HepG2 (cell line): ENCODE measurements at regions not wholly inside any gene's neighbourhood (a gene's known extent, or its start where the extent isn't known, plus 50 kb on each side); places are given as distances from the start of the nearest gene placed in this dataset.

Source experiments
- ATAC-seq: fragments of 200-7000 bp; cut with Tn5 transposase; 3 replicates; pipeline ENCODE4 v1.9.1; 2020; ENCODE audit warnings: mild to moderate bottlenecking, moderate library complexity
- BruUV-seq: library from RNA; stranded (reverse); fragments of 400-500 nt; replicated peaks from 2 replicates; lab custom pipeline; 2021; lab: Mats Ljungman, UMichigan
- CTCF ChIA-PET: fragments of 300-600 bp; formaldehyde crosslinking; extraction: SDS; loops from one replicate; lab custom pipeline; 2021; ENCODE audit warnings: low total read pairs, inconsistent platforms, low intra/inter-chr PET ratio; lab: Yijun Ruan, JAX
- POLR2A ChIA-PET: fragments of 350-600 bp; sonication (Branson Sonifier 250); formaldehyde crosslinking; loops from one replicate; lab custom pipeline; 2020; ENCODE audit warnings: antibody characterized with exemption, inconsistent platforms; lab: Yijun Ruan, JAX
- DNase-seq: peaks from one replicate; pipeline ENCODE4 v3.0.0-alpha.2; 2015; ENCODE audit warnings: low spot score
- FAIRE-seq: peaks from 3 replicates; lab custom pipeline; 2011; peaks lifted over from hg19 to GRCh38; lab: Jason Lieb, UNC
- H2AFZ ChIP-seq: one replicate; pipeline ENCODE4 v1.6.1; 2011; ENCODE audit warnings: low read length, inconsistent platforms
- H3K27ac ChIP-seq: fragments of 300-600 bp; 3 replicates; pipeline ENCODE4 v1.8.0; 2011; ENCODE audit warnings: mixed run types, mild to moderate bottlenecking, mixed read lengths, low read length, inconsistent platforms; ENCODE audit not compliant: insufficient read depth; ENCODE audit errors: extremely low read length
- H3K27me3 ChIP-seq, 2 experiments: fragments of 200-600 bp in 1 of 2; 2 replicates in 1 of 2; 3 replicates in 1 of 2; pipeline versions ENCODE4 v1.6.0 to v1.8.0; 2011; ENCODE audit warnings: low read length in 2 of 2, mild to moderate bottlenecking in 2 of 2, moderate library complexity in 2 of 2, inconsistent platforms in 1 of 2; ENCODE audit not compliant: insufficient read depth in 2 of 2, control insufficient read depth in 1 of 2
- H3K36me3 ChIP-seq, 2 experiments: fragments of 200-600 bp in 1 of 2; replicated peaks in 1 of 2; 2 replicates in 1 of 2; 3 replicates in 1 of 2; pipeline versions ENCODE4 v1.5.1 to v1.8.0; 2011; ENCODE audit warnings: low read length in 2 of 2, inconsistent platforms in 1 of 2; ENCODE audit not compliant: insufficient read depth in 2 of 2, control insufficient read depth in 1 of 2
- H3K4me1 ChIP-seq: 2 replicates; pipeline ENCODE4 v1.5.1; 2012; ENCODE audit warnings: low read length, inconsistent platforms; ENCODE audit not compliant: insufficient read depth
- H3K4me2 ChIP-seq: 2 replicates; pipeline ENCODE4 v1.6.0; 2011; ENCODE audit warnings: low read depth, low read length, inconsistent platforms
- H3K4me3 ChIP-seq, 3 experiments: fragments of 200-600 bp in 1 of 3; sonication (generic), shearing (Covaris generic) in 1 of 3; replicated peaks in 1 of 3; 2 replicates each; pipeline ENCODE4 v1.5.1; 2011 to 2016; ENCODE audit warnings: low read length in 3 of 3, inconsistent platforms in 2 of 3, low read depth in 2 of 3, mild to moderate bottlenecking in 2 of 3, control low read depth in 1 of 3, mixed read lengths in 1 of 3; ENCODE audit not compliant: insufficient read depth in 1 of 3
- H3K79me2 ChIP-seq: one replicate; pipeline ENCODE4 v1.6.1; 2011; ENCODE audit warnings: low read length, inconsistent platforms; ENCODE audit not compliant: insufficient read depth
- H3K9ac ChIP-seq: 2 replicates; pipeline ENCODE4 v1.6.0; 2011; ENCODE audit warnings: mild to moderate bottlenecking, low read depth, low read length, inconsistent platforms; ENCODE audit not compliant: insufficient read depth
- H3K9me3 ChIP-seq: 2 replicates; pipeline ENCODE4 v1.5.1; 2012; ENCODE audit warnings: mild to moderate bottlenecking, low read length
- H4K20me1 ChIP-seq: 2 replicates; pipeline ENCODE4 v1.6.0; 2011; ENCODE audit warnings: inconsistent platforms, mild to moderate bottlenecking, low read length, moderate library complexity; ENCODE audit not compliant: insufficient read depth
- GLI4 ChIP-seq: sonication (generic); formaldehyde crosslinking; IDR thresholded peaks from 2 replicates; pipeline ENCODE4 v1.5.1; 2020; ENCODE audit warnings: missing genetic modification reagents, mild to moderate bottlenecking, moderate library complexity, borderline replicate concordance
- HDAC1 ChIP-seq: sonication (generic); formaldehyde crosslinking; IDR thresholded peaks from 2 replicates; pipeline ENCODE4 v1.5.1; 2020; ENCODE audit warnings: mild to moderate bottlenecking, missing genetic modification reagents
- HIVEP1 ChIP-seq: sonication (generic); formaldehyde crosslinking; IDR thresholded peaks from 2 replicates; pipeline ENCODE4 v1.4.0; 2020; ENCODE audit warnings: mild to moderate bottlenecking, missing genetic modification reagents
- IRF2 ChIP-seq: IDR thresholded peaks from 2 replicates; pipeline ENCODE4 v1.6.1; 2018; ENCODE audit warnings: missing genetic modification reagents, missing compliant biosample characterization
- NFE2 ChIP-seq: sonication (generic); formaldehyde crosslinking; IDR thresholded peaks from 2 replicates; pipeline ENCODE4 v1.4.0; 2020; ENCODE audit warnings: missing genetic modification reagents
- ONECUT2 ChIP-seq: sonication (generic); formaldehyde crosslinking; IDR thresholded peaks from 2 replicates; pipeline ENCODE4 v1.4.0; 2020; ENCODE audit warnings: missing genetic modification reagents
- PHF20 ChIP-seq: sonication (generic); formaldehyde crosslinking; IDR thresholded peaks from 2 replicates; pipeline ENCODE4 v1.5.0; 2020; ENCODE audit warnings: mild to moderate bottlenecking, missing genetic modification reagents
- POLR2AphosphoS5 ChIP-seq: IDR thresholded peaks from 2 replicates; pipeline ENCODE4 v1.6.1; 2012; ENCODE audit warnings: low read depth, low read length
- RAD51 ChIP-seq: fragments of 450-650 bp; IDR thresholded peaks from 2 replicates; pipeline ENCODE4 v1.6.1; 2016; ENCODE audit warnings: borderline replicate concordance
- RBFOX2 ChIP-seq: fragments of 200-400 bp; formaldehyde crosslinking; IDR thresholded peaks from 2 replicates; pipeline ENCODE4 v1.6.1; 2017; ENCODE audit warnings: low read depth, mild to moderate bottlenecking, low read length
- SPEN ChIP-seq: sonication (generic); formaldehyde crosslinking; IDR thresholded peaks from 2 replicates; pipeline ENCODE4 v1.5.1; 2020; ENCODE audit warnings: low read depth, mild to moderate bottlenecking, missing genetic modification reagents
- TAF15 ChIP-seq: fragments of 200-400 bp; formaldehyde crosslinking; IDR thresholded peaks from one replicate; pipeline ENCODE4 v1.6.1; 2018; ENCODE audit warnings: mild to moderate bottlenecking, low read depth, low read length; ENCODE audit not compliant: poor library complexity, severe bottlenecking
- ZEB1 ChIP-seq: IDR thresholded peaks from 2 replicates; pipeline ENCODE4 v1.6.1; 2012; ENCODE audit warnings: mild to moderate bottlenecking, low read depth, inconsistent platforms; ENCODE audit not compliant: insufficient replicate concordance
- ZNF30 ChIP-seq: sonication (generic); formaldehyde crosslinking; IDR thresholded peaks from 2 replicates; pipeline ENCODE4 v1.5.0; 2020; ENCODE audit warnings: mild to moderate bottlenecking, missing genetic modification reagents
- ZNF510 ChIP-seq: sonication (generic); formaldehyde crosslinking; IDR thresholded peaks from 2 replicates; pipeline ENCODE4 v1.4.0; 2020; ENCODE audit warnings: low read depth, mild to moderate bottlenecking, missing genetic modification reagents
- WGBS: methylation state at CpG from one replicate; pipeline ENCODE4 v1.1.6; 2017; ENCODE audit warnings: low lambda C conversion rate; 5-methylcytosine and 5-hydroxymethylcytosine counted together
- in situ Hi-C: cut with HindIII; loops from 2 replicates; pipeline ENCODE4 v1.10.0; 2017; ENCODE audit warnings: low pct_unique_long_range_greater_than_20kb; ENCODE audit not compliant: extremely low pct_ligation_motif_present
- intact Hi-C: fragments of 100-400 bp; cut with micrococcal nuclease; formaldehyde crosslinking; loops from one replicate; pipeline ENCODE4 v1.10.0; 2022; ENCODE audit not compliant: unreplicated experiment
- TF ChIP-seq, protein P1 (sequence below): sonication (generic); formaldehyde crosslinking; IDR thresholded peaks from 2 replicates; pipeline ENCODE4 v1.4.0; 2020; ENCODE audit warnings: low read depth, missing genetic modification reagents

DNA sequence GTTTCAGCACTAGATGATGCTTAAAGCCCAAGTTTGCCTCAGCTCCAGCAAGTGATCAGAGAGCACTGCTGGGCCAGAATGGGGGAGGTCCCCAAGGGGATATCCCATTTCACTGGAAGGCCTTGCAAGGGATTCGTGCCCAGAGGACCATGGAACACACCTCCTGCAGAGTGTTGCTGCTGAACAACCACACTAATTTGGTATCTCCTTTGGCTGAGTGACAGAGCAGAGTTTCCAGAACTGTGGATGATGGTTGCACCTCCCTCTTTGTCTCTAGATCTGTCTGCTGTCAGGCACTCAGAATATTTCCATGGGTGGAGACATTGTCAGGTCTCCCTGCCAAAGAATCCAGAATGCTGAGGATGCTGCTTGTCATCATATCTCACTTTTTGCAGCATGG, 484.8 kb upstream of the NETO1 start:
- WGBS, result 0% methylated on average over 1 of the region's 1 CpG
- Histone ChIP-seq H3K36me3 (no peaks in the 10 kb centered on the region), H4K20me1 (no peaks in the 10 kb centered on the region), H3K27ac (no peak overlapping the region), H3K9me3 (no peaks in the 10 kb centered on the region), H3K4me1 (no peaks in the 10 kb centered on the region), H3K79me2 (no peaks in the 10 kb centered on the region), H3K9ac (no peak overlapping the region), H2AFZ (no peak overlapping the region), H3K27me3 (no peaks in the 10 kb centered on the region), H3K4me3 (no peak overlapping the region), H3K4me2 (no peak overlapping the region)
- no TSS peak for BruUV-seq
- CTCF ChIA-PET, result no interaction called here
- ATAC-seq (no peak), DNase-seq (no peak), FAIRE-seq (no peak)
- POLR2A ChIA-PET, result no interaction called here
- intact Hi-C loops, result no loop called here
- TF ChIP-seq ZNF30 (CRISPR knock-in tag), result no peak
- no peak for TF ChIP-seq POLR2AphosphoS5
- TF ChIP-seq ZNF510 (CRISPR knock-in tag), result no peak
- TF ChIP-seq ZEB1, result no peak
- TF ChIP-seq RAD51, result no peak
- no peak for TF ChIP-seq HDAC1
- no peak for TF ChIP-seq SPEN (CRISPR knock-in tag)
- no peak for TF ChIP-seq HIVEP1 (CRISPR knock-in tag)
- TF ChIP-seq ONECUT2 (CRISPR knock-in tag), result no peak
- no peak for TF ChIP-seq TAF15
- no peak for TF ChIP-seq PHF20
- TF ChIP-seq NFE2 (CRISPR knock-in tag), result no peak
- no peak for TF ChIP-seq RBFOX2
- TF ChIP-seq, protein P1, sequence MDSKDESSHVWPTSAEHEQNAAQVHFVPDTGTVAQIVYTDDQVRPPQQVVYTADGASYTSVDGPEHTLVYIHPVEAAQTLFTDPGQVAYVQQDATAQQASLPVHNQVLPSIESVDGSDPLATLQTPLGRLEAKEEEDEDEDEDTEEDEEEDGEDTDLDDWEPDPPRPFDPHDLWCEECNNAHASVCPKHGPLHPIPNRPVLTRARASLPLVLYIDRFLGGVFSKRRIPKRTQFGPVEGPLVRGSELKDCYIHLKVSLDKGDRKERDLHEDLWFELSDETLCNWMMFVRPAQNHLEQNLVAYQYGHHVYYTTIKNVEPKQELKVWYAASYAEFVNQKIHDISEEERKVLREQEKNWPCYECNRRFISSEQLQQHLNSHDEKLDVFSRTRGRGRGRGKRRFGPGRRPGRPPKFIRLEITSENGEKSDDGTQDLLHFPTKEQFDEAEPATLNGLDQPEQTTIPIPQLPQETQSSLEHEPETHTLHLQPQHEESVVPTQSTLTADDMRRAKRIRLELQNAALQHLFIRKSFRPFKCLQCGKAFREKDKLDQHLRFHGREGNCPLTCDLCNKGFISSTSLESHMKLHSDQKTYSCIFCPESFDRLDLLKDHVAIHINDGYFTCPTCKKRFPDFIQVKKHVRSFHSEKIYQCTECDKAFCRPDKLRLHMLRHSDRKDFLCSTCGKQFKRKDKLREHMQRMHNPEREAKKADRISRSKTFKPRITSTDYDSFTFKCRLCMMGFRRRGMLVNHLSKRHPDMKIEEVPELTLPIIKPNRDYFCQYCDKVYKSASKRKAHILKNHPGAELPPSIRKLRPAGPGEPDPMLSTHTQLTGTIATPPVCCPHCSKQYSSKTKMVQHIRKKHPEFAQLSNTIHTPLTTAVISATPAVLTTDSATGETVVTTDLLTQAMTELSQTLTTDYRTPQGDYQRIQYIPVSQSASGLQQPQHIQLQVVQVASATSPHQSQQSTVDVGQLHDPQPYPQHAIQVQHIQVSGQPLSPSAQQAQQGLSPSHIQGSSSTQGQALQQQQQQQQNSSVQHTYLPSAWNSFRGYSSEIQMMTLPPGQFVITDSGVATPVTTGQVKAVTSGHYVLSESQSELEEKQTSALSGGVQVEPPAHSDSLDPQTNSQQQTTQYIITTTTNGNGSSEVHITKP (CRISPR knock-in tag), result no peak
- no peak for TF ChIP-seq IRF2 (CRISPR knock-in tag)
- no peak for TF ChIP-seq GLI4
- in situ Hi-C loops, result no loop called here
